ENCODE measurements at regions not wholly inside any gene's neighbourhood (a gene's known extent, or its start where the extent isn't known, plus 50 kb on each side); places are given as distances from the start of the nearest gene placed in this dataset.

GRCh38 chr1:86227026-86227425 is 70.5 kb upstream of the COL24A1 start:
- Histone ChIP-seq H3K27me3 (ENCODE audit: control insufficient read depth in 1 of 2, insufficient read depth in 2 of 2, low read length in 2 of 2) (no peaks in the 10 kb centered on the region), H3K36me3 (ENCODE audit: insufficient read depth, low read length) (no peaks in the 10 kb centered on the region), H3K4me3 (ENCODE audit: low read length) (no peak overlapping the region), H3K9me3 (ENCODE audit: control insufficient read depth in 1 of 2, insufficient read depth in 1 of 2, low read length in 2 of 2) (no peaks in the 10 kb centered on the region), H3K4me1 (ENCODE audit: insufficient read depth, low read length) (no peaks in the 10 kb centered on the region), H3K27ac (ENCODE audit: low read depth in 1 of 2, low read length in 2 of 2) (no peak overlapping the region)
- Mint-ChIP-seq H3K4me1 (ENCODE audit: low read depth) (no peaks in the 10 kb centered on the region), H3K9me3 (no peaks in the 10 kb centered on the region), H3K27me3 (no peaks in the 10 kb centered on the region), H3K27ac (no peak overlapping the region), H3K4me3 (no peak overlapping the region), H3K36me3 (ENCODE audit: low read depth) (no peaks in the 10 kb centered on the region)
- DNase-seq: no peak
- no peak for TF ChIP-seq CTCF (IDR thresholded peaks at IDR 0.05)
- ChIA-PET POLR2A (no interaction called here), CTCF (no interaction called here)
- no peak for ATAC-seq (ENCODE audit: poor library complexity)
- intact Hi-C loops (cut with DNase I, micrococcal nuclease): no loop called here

DNA sequence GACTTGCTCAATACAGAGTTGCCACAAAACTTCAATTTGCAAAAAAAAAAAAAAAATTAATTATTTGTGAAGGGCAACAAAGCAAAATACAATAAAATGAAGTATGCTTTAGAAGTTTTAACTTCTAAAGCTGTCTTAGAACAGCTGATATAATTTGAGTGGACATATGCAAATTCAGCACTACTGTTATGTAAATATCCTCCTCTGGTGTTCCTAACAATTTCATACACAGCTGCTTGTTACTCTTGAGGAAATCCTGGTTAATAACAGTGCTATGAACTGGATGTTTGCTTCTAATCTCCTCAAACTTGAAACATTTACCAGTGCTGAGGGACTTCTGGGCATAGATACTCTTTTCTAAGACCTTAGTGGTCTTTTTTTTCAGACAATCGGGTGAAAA is 69.6 kb upstream of the COL24A1 start:
- no peak overlapping the region for H3K4me3 Mint-ChIP-seq
- no peaks in the 10 kb centered on the region for H3K27me3 Mint-ChIP-seq
- no peak overlapping the region for H3K27ac Mint-ChIP-seq
- H3K36me3 Mint-ChIP-seq (ENCODE audit: low read depth): no peaks in the 10 kb centered on the region
- no peaks in the 10 kb centered on the region for H3K9me3 Mint-ChIP-seq
- H3K4me1 Mint-ChIP-seq (ENCODE audit: low read depth): no peaks in the 10 kb centered on the region
- ChIA-PET CTCF (no interaction called here), POLR2A (no interaction called here)
- Histone ChIP-seq H3K4me3 (ENCODE audit: low read length) (no peak overlapping the region), H3K27ac (ENCODE audit: low read depth in 1 of 2, low read length in 2 of 2) (no peak overlapping the region), H3K36me3 (ENCODE audit: insufficient read depth, low read length) (no peaks in the 10 kb centered on the region), H3K4me1 (ENCODE audit: insufficient read depth, low read length) (no peaks in the 10 kb centered on the region), H3K9me3 (ENCODE audit: control insufficient read depth in 1 of 2, insufficient read depth in 1 of 2, low read length in 2 of 2) (no peaks in the 10 kb centered on the region), H3K27me3 (ENCODE audit: control insufficient read depth in 1 of 2, insufficient read depth in 2 of 2, low read length in 2 of 2) (no peaks in the 10 kb centered on the region)
- ATAC-seq (ENCODE audit: poor library complexity) (no peak), DNase-seq (no peak)
- intact Hi-C loops (cut with DNase I, micrococcal nuclease): no loop called here
- no peak for TF ChIP-seq CTCF (IDR thresholded peaks at IDR 0.05)

DNA sequence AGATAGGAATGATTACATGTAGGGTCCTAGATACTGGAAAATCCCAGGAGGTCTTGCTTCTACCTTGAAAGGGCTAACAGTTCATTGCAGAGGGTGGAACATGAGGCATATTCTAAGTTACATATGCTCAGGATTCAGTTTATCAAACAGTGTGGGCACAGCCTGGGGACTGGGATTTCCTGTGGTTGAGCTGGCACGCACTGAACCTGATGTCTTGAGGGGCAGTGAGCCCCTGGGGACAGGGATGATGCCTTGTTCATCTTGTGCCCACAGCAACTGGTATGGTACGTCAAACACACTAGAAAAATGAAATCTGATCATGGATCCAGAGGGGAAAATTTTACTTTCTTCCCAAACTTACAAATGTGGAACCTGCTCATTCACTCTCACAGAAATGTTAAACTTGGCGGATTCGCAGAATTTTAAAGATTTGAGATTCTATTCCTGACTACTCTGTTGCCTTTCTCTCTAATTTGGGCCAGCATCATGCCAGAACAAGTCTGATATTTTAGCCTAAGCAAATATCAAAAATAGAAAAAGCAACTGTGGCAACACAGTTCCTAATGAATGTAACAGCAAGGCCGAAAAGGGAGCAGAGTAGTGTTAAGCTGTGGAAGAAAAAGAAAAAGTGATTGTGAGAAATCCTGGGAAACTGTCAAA is 68.2 kb upstream of the COL24A1 start:
- Mint-ChIP-seq H3K9me3 (no peaks in the 10 kb centered on the region), H3K36me3 (ENCODE audit: low read depth) (no peaks in the 10 kb centered on the region), H3K4me3 (no peak overlapping the region), H3K27me3 (no peaks in the 10 kb centered on the region), H3K27ac (no peak overlapping the region), H3K4me1 (ENCODE audit: low read depth) (no peaks in the 10 kb centered on the region)
- H3K4me3 ChIP-seq (ENCODE audit: low read length): no peak overlapping the region
- TF ChIP-seq CTCF (IDR thresholded peaks at IDR 0.05): no peak
- no peaks in the 10 kb centered on the region for H3K36me3 ChIP-seq (ENCODE audit: insufficient read depth, low read length)
- CTCF ChIA-PET: no interaction called here
- POLR2A ChIA-PET: no interaction called here
- no peak for DNase-seq
- no peaks in the 10 kb centered on the region for H3K4me1 ChIP-seq (ENCODE audit: insufficient read depth, low read length)
- H3K9me3 ChIP-seq (ENCODE audit: control insufficient read depth in 1 of 2, insufficient read depth in 1 of 2, low read length in 2 of 2): no peaks in the 10 kb centered on the region
- intact Hi-C loops (cut with DNase I, micrococcal nuclease): no loop called here
- ATAC-seq (ENCODE audit: poor library complexity): no peak
- no peak overlapping the region for H3K27ac ChIP-seq (ENCODE audit: low read depth in 1 of 2, low read length in 2 of 2)
- H3K27me3 ChIP-seq (ENCODE audit: control insufficient read depth in 1 of 2, insufficient read depth in 2 of 2, low read length in 2 of 2): no peaks in the 10 kb centered on the region
